GM19463 (cell line): ENCODE measurements at regions not wholly inside any gene's neighbourhood (a gene's known extent, or its start where the extent isn't known, plus 50 kb on each side); places are given as distances from the start of the nearest gene placed in this dataset.

Experiments used
- ATAC-seq: cut with Tn5 transposase; IDR thresholded peaks from one replicate; pipeline ENCODE4 v1.9.1; 2021; ENCODE audit warnings: mild to moderate bottlenecking, moderate library complexity; ENCODE audit not compliant: unreplicated experiment

DNA sequence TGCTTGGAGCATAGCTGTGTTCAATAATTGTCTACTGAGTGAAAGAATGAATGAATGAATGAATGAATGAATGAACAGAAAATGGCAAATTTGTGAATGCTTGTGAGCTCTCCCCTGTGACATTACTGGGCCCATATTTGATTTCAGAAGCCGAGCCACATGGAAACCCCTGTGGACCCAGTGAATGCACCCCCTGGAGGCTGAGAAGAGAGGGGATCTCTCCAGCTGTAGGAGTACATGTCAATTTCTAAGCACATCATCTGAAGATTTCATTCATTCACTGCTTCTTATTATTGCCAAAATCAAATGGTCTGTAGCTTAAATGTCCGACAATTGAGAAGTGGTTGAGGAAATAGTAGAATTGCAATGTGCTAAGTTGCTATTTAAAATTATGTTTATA, 58.3 kb upstream of the DOCK1 start:
- ATAC-seq = no peak

DNA sequence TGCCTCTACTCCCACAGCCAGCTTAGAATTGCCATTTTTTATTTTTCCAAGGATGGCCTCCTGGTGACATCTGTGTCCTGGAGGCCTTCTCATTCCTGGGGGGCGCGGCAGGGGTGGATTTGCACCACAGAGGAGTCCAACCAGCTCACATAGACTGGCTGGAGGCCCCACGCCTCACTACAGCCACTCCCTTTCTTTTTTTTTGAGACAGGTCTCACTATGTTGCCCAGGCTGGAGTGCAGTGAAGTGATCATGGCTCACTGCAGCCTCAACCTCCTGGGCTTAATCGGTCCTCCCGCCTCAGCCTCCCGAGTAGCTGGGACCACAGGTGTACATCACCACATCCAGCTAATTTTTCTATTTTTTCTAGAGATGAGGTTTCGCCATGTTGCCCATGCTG, 57.6 kb upstream of the DOCK1 start:
- no peak for ATAC-seq

DNA sequence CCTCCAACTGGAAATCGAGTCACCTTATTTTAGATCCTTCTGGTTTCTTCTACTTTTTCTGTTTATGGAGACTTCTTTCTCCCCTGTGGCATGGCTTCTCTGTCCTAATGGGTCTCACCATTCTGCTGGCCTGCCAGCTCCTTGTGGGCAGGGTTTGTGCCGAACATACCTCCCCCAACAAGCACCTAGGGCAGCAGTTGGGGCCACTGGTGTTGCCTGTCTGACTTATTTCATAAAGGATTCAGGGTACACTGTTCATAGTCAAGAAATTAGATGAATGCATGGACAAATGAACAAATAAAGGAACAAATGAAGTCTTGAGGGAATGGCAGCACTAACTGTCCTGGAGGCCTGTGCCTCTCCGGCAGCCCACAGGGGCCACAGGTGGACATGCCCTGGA, 55.6 kb upstream of the DOCK1 start:
- no peak for ATAC-seq

DNA sequence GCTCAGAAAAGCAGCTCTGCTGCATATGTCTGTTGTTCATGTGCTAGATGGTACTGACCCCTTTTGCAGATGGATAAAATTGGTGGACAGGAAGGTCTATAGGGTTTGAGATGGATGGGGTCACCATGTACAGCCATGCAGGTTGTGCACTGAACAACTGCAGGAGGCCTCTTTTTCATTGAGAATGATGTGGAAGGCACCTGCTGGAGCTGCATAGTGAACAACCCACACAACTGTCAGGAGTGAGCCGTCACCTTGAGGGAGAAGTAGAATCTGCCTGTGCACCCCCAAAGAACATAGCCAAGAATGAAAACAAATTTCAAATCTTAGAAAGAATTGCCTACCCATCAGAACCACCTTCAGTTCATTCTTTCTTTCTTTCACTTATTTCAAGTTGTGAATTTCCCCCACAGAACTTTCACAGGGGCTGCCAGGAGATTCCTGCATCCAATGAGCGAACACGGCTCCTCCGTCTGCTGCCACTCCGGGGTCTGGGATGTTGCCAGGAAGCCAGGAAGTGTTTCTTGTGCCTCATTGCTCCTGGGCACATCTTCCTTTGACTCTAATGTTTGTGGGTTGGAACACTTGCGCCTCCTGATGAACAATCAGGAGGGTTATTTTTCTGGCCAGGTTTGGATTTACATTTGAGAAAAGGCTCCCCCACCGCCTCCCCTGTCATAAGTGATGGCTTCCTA, 53.7 kb upstream of the DOCK1 start:
- no peak for ATAC-seq

DNA sequence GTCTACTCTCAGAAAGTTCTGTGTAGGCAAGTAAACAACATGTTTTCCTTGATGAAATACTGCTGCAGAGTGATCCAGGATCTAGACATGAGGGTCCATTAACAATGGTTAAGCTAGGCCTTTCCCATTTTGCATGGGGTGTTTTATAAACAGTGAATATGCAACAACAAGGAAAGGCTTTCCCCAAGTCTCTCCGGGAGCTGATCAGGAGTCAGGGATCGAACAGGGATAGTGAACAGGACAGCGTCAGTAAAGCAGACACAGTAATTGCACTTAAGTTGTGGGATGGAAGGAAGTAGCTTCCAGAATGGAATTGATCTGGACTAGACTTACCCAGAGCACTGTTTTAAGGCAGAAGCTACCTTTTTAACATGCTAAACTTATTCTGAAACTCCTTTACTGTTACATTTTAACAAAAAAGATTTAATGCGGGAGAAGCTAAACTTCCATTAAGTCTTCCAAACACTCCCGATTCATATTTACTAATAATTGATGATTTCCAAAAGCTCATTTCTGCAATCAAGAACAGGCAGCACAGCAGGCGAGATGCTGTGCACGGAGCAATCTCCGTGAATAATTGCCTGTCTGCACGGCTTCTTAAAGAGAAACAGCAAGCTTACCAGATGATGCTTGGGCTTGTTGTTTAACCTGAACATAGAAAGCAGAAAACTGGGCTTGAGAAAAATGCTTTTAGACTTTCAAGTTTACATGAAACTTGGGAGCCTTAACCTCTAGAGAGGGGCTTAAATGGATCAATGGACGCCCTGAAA, 50.3 kb upstream of the DOCK1 start:
- ATAC-seq = no peak
